Epithelial cell of prostate (primary cell): ENCODE measurements at regions not wholly inside any gene's neighbourhood (a gene's known extent, or its start where the extent isn't known, plus 50 kb on each side); places are given as distances from the start of the nearest gene placed in this dataset.

ENCODE experiments used
- DNase-seq: peaks from one replicate; pipeline ENCODE4 v3.0.0-alpha.2; 2011; ENCODE audit warnings: low read depth, low spot score
- H3K27ac ChIP-seq: fragments of 450-650 bp; 2 replicates; pipeline ENCODE4 v1.5.1; 2017; ENCODE audit warnings: mild to moderate bottlenecking

- no peak for DNase-seq
- H3K27ac ChIP-seq, result no peak overlapping the region
These were observed 315.6 kb upstream of the CDH9 start for GRCh38 chr5:27353970-27354369.

DNA sequence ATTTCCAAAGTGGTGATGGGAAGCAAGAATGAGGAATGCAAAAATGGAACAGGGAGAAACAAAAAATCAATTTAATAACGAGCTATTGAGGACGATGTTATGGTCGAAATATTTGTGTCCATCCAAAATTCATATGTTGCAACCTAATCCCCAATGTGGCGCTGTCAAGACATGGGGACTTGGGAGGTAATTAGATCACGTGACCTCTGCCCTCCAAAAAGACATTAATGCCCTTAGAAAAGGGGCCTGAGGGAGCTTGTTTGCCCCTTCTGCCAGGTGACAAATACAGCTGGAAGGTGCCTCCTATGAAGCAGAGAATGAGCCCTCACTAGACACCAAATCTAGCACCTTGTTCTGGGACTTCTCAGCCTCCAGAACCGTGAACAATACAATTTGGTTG lies 315.2 kb upstream of the CDH9 start:
- H3K27ac ChIP-seq, result no peak overlapping the region
- no peak for DNase-seq

GRCh38 chr5:27341342-27341741 lies 303.0 kb upstream of the CDH9 start:
- no peak for DNase-seq
- H3K27ac ChIP-seq, result no peak overlapping the region

GRCh38 chr5:27336817-27337216 lies 298.4 kb upstream of the CDH9 start:
- no peak overlapping the region for H3K27ac ChIP-seq
- DNase-seq, result no peak

GRCh38 chr5:27328480-27328879 lies 290.1 kb upstream of the CDH9 start:
- H3K27ac ChIP-seq, result peak overlapping the region; percentile 91
- peak; percentile 58 for DNase-seq

DNA sequence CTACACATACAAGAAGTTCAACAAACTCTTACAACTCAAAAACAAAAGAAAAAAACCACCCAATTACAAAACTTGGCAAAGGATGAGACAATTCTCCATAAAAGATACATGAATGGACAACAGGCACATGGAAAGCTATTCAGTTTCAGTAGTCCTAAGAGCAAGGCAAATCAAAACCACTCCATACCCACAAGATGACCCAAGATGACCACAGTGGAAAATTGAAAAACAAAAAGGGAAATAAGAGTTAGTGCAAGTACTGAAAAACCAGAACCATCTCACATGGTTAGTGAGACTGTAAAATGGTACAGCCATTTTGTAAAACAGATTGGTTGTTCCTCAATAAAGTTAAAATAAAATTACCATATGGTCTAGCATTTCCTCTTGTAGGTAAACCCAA lies 287.1 kb upstream of the CDH9 start:
- no peak for DNase-seq
- H3K27ac ChIP-seq, result no peak overlapping the region

- H3K27ac ChIP-seq, result no peak overlapping the region
- no peak for DNase-seq
These were observed 280.3 kb upstream of the CDH9 start for GRCh38 chr5:27318701-27319100.

DNA sequence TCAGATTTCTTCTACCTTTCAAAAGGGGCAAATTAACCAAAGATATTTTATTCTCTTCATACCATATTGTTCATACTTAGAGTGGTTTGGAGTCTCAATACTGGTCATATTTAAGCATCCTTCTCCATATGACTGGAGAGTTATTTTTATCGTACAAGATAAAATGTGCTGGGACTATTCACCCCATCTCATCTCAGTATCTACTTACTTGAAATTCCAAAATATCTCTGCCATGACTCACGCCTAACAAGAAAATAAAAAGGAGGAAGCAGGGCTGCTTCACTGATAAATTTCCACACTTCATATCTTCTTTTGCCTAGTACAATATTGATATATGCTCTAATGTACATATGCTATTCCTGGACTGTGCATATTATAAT lies 277.9 kb upstream of the CDH9 start:
- DNase-seq, result no peak
- peak overlapping the region; percentile 64 for H3K27ac ChIP-seq

DNA sequence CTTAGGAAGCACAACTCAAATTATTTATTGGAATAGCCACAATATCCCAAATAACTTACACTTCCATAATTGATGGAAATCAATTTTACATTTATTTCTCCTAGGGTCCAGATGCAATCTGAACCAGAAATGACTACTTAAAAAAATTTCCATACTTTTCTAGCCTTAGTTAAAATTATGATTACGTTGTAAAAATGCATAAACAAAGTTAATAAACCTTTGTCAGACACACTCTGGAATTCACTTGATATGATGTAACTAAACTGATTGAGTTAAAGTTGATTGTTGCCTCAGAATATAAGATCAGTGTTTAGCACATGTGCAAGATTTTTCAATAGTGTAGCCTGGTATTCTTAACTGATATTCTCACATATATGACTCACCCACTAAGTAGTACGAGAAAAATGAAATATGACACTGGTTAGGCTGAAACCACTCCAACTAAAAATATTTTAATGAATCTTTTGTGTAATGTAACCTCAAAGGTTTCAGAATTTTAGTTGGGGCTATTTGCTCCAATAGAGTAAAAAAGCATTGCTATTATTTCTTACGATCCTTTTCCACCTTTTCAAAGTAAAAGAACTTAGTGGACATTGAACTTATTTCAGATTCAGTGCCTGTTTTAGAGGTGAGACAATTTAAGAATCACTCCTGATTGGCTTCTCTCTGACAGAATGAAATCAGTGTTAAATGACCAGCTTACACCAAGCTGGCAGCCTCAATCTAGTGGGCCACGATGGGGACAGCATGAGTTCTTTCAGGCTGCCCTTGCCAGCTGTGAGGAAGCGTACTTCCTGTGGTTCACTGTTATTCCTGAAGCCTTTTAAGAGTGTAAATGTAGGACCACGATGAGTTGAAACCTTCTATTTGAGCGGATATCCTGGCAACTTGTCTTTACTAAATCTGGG lies 277.2 kb upstream of the CDH9 start:
- peak overlapping the region; percentile 64 for H3K27ac ChIP-seq
- no peak for DNase-seq

GRCh38 chr5:27313549-27313948 lies 275.2 kb upstream of the CDH9 start:
- DNase-seq, result no peak
- H3K27ac ChIP-seq, result no peak overlapping the region

DNA sequence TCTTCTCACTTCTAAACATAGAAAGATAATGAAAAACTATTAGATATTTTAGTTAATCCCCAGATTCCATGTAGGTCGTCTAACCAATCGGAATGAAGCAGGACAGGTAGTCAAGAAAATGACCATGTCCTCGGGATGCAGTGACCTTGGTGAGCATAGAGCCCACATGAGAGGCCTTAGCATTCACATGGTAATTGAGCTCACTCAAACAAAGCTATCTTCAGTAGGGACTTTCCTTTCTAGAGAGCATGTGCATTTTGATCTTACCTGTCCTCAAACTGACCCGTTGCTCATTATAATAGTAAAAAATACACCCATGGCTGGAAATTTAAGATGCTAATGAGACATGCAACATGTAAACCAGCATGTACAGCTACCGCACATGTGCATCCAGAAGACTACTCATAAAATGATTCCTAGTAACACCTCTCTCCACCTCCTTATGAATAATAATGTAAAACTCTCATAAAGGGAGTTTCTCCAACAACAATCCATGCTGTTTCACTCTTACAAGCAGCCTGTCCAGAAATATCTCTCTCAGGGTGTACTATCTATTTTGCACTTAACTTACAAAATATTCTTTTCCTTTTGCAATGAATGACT lies 274.0 kb upstream of the CDH9 start:
- H3K27ac ChIP-seq, result no peak overlapping the region
- DNase-seq, result no peak

DNA sequence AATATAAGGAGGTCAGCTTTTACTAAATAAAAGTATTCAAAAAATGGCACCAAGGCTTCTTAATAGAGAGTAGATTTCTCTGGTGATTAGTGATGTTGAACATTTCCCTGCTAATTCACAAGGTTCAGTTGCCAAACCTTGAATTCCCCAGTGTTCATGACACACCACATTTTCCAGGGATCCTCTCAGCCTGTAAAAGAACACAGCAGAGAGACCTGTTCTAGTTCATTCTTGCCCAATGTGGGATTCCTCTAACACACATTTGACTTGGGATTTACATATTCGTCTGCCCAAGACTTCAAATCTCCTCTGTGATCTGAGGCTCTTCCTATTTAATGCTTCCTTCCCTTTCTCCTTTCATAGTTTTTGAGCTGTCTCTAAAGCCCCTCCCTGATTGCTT lies 273.2 kb upstream of the CDH9 start:
- peak; percentile 18 for DNase-seq
- peak overlapping the region; percentile 6 for H3K27ac ChIP-seq

DNA sequence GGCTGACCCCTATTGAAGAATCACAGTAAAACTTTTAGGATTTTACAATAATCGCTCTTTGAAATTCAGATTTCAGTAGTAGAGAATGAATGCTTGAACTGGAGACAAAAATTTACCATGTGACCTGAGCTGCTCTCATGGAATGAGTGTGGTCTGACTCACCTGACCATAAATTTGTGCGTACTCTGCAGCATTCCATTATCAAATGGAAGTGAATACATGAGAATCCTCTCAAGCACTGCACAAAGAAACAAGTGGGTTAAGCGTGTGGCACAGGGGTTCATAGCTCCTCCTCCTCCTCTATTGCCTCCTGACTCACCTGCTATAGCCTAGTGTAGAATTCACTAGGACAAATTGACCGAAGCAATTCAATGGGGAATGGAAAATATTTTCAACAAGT lies 269.8 kb upstream of the CDH9 start:
- peak; percentile 60 for DNase-seq

DNA sequence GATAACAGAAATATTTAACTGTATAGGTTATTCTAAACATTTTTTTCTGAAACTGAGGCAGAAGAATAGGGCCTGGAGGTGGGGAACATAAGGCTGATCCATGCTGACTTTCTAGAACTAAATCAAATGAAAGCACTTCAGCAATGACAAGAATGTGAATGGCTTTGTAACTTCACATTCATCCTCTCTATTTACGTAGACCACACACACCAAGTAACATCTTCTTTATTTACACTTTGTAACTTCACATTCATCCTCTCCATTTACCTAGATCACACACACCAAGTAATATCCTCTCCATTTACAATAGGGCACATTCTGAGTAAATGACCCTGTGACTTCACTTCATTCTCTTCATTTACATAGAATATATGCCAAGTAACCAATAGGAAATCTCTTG lies 251.8 kb upstream of the CDH9 start:
- no peak for DNase-seq
- H3K27ac ChIP-seq, result no peak overlapping the region

More for the DNA sequence above, 269.8 kb upstream of the CDH9 start:
- no peak overlapping the region for H3K27ac ChIP-seq

- DNase-seq, result no peak
- no peak overlapping the region for H3K27ac ChIP-seq
These were observed 237.7 kb upstream of the CDH9 start for GRCh38 chr5:27276119-27276518.

DNA sequence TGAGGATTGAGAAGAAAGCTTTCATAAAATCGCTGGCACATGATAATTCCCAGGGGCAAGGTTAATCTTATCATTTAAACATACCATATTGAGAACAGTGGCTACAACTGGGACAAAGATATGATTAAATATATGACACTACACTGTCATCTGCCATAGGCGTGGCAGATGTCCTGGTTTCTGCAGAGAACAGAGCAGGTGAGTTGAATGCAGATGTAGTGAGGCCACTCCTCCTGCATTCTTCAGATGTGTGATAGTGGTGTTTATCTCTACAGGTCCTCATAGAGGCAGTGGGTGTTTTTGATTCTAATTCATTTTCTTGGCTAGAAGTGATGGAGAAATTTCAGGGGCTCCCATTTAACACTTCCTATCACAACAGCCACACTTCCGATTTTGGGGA lies 237.0 kb upstream of the CDH9 start:
- H3K27ac ChIP-seq, result no peak overlapping the region
- DNase-seq, result no peak

DNA sequence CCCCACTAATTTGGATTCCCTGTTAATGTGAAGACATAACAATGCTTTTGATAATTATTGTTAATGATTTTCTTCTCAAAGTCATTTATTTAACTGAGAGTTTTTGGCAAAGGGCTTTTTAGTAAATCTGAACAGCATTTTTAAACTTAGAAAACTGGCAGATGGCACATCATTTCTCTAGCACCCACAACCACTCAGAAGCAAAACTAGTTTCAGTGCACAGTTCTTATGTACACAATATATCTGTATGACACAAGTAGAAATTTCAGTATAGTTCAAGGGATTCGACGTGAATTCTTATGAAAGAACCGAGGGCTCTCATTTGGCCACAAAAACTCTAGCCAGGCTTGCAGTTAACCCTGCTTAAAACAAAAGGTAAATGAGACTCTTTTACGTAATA lies 231.4 kb upstream of the CDH9 start:
- DNase-seq, result no peak
- no peak overlapping the region for H3K27ac ChIP-seq

- DNase-seq, result no peak
- H3K27ac ChIP-seq, result no peak overlapping the region
These were observed 228.9 kb upstream of the CDH9 start for GRCh38 chr5:27267209-27267824.

DNA sequence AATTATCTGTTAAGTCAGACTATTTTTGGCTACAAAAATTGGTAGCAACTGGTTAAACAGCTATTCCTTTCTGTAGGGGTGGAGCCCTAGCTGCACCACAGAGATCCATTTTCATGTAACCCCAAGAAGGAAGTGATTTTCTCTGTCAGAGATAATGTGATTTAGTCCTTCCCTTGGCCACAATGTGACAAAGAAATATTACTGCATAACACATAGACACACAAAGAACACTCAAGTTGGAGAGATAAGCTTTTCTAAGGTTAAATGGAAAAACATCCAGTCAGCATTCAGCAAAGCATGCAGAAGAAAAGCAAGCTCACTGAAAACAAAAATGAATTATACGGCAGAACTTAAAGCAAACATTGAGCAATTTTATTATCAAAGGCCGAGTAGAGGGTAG lies 227.8 kb upstream of the CDH9 start:
- no peak for DNase-seq
- H3K27ac ChIP-seq, result no peak overlapping the region

- DNase-seq, result no peak
These were observed 219.3 kb upstream of the CDH9 start for GRCh38 chr5:27257696-27258095.

DNA sequence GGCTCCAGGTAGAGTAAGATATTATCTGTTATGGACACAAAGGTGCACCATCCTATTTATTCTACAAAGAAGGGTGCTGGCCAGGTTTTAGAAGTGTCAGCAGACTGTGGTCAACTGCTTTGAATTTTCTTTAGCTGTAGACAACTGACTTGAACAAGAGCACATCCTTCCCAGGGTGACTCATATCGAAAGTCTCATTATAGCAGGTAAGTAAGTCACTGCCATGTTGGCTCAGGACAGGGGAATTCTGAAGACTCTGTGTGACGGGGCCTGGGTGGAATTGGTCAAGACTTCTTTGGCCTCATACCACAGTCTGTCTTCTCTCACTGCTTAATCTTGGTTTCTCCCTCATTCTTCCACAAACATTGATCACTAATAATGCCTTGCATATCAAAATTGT lies 214.5 kb upstream of the CDH9 start:
- H3K27ac ChIP-seq, result no peak overlapping the region
- no peak for DNase-seq

More at GRCh38 chr5:27257696-27258095, 219.3 kb upstream of the CDH9 start:
- H3K27ac ChIP-seq, result no peak overlapping the region
